ENCODE measurements at regions not wholly inside any gene's neighbourhood (a gene's known extent, or its start where the extent isn't known, plus 50 kb on each side); places are given as distances from the start of the nearest gene placed in this dataset.

DNA sequence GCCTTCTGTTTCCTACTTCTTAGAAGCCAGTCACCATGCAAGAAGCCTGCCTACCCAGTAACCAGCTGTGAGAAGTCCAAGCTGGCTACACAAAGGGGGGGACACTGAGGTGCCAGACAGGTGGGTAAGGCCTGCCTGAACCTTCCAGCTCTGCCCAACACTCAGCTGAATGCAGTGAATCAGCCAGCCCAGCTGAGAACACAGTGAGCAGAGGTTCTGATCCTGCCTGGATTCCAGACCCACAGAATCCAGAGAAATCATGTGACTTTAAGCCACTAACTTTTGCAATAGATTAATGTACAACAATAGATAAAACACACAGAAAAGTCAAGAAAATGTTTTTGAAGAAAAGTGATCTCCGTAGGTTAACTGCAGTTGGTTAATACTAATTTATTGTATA lies 151.7 kb downstream of the EFNB2 start:
- Histone ChIP-seq H3K4me3 (ENCODE audit: low read depth, low read length) (no peak overlapping the region), H3K27me3 (ENCODE audit: control insufficient read depth, insufficient read depth, low read length) (no peaks in the 10 kb centered on the region), H3K36me3 (ENCODE audit: control insufficient read depth, insufficient read depth, low read length) (no peaks in the 10 kb centered on the region)
- no peak for DNase-seq (ENCODE audit: low read depth)
- no peak for FAIRE-seq
- TF ChIP-seq, protein P1, sequence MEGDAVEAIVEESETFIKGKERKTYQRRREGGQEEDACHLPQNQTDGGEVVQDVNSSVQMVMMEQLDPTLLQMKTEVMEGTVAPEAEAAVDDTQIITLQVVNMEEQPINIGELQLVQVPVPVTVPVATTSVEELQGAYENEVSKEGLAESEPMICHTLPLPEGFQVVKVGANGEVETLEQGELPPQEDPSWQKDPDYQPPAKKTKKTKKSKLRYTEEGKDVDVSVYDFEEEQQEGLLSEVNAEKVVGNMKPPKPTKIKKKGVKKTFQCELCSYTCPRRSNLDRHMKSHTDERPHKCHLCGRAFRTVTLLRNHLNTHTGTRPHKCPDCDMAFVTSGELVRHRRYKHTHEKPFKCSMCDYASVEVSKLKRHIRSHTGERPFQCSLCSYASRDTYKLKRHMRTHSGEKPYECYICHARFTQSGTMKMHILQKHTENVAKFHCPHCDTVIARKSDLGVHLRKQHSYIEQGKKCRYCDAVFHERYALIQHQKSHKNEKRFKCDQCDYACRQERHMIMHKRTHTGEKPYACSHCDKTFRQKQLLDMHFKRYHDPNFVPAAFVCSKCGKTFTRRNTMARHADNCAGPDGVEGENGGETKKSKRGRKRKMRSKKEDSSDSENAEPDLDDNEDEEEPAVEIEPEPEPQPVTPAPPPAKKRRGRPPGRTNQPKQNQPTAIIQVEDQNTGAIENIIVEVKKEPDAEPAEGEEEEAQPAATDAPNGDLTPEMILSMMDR (IDR thresholded peaks at IDR 0.05; ENCODE audit: insufficient read depth, low read length, severe bottlenecking) = no peak

DNA sequence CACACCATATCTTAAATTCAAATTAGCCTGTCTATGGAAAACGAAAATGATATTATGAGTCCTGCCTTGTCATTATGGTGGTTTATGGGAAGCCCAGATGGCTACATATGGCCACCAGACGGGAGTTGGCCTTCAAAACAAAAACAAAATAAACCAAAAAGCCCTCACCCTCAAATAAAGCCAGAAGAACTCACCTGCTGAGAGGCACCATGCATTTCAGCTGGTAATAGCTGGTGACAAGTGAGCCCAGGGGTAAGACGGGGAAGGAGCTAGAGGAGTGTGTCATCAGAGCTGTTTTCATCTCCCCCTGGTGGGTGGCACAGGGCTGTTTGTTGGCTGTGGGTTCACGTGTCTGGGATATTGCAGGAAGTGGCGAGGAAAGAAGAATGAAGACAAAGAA lies 152.9 kb downstream of the EFNB2 start:
- FAIRE-seq (no peak), DNase-seq (ENCODE audit: low read depth) (no peak)
- Histone ChIP-seq H3K4me3 (ENCODE audit: low read depth, low read length) (no peak overlapping the region), H3K36me3 (ENCODE audit: control insufficient read depth, insufficient read depth, low read length) (no peaks in the 10 kb centered on the region), H3K27me3 (ENCODE audit: control insufficient read depth, insufficient read depth, low read length) (no peaks in the 10 kb centered on the region)
- TF ChIP-seq, protein P1 (IDR thresholded peaks at IDR 0.05; ENCODE audit: insufficient read depth, low read length, severe bottlenecking) = no peak

DNA sequence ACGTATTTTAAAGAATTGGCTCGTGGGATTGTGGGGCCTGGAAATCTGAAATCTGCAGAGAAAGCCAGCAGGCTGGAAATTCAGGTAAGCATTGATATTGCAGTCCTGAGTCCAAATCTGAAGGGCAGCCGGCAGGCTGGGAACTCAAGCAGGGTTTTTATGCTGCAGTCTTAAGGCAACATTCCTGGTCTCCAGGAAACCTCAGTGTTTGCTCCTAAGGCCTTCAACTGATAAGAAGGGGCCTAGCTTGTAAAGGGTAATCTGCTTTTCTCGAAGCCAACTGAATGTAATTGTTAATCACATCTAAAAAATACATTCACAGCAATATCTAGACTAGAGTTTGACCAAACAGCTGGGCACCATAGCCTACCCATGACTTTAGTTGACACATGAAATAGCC lies 154.4 kb downstream of the EFNB2 start:
- no peak overlapping the region for H3K4me3 ChIP-seq (ENCODE audit: low read depth, low read length)
- FAIRE-seq = no peak
- H3K27me3 ChIP-seq (ENCODE audit: control insufficient read depth, insufficient read depth, low read length) = no peaks in the 10 kb centered on the region
- no peak for DNase-seq (ENCODE audit: low read depth)
- TF ChIP-seq, protein P1 (IDR thresholded peaks at IDR 0.05; ENCODE audit: insufficient read depth, low read length, severe bottlenecking) = no peak
- H3K36me3 ChIP-seq (ENCODE audit: control insufficient read depth, insufficient read depth, low read length) = no peaks in the 10 kb centered on the region

DNA sequence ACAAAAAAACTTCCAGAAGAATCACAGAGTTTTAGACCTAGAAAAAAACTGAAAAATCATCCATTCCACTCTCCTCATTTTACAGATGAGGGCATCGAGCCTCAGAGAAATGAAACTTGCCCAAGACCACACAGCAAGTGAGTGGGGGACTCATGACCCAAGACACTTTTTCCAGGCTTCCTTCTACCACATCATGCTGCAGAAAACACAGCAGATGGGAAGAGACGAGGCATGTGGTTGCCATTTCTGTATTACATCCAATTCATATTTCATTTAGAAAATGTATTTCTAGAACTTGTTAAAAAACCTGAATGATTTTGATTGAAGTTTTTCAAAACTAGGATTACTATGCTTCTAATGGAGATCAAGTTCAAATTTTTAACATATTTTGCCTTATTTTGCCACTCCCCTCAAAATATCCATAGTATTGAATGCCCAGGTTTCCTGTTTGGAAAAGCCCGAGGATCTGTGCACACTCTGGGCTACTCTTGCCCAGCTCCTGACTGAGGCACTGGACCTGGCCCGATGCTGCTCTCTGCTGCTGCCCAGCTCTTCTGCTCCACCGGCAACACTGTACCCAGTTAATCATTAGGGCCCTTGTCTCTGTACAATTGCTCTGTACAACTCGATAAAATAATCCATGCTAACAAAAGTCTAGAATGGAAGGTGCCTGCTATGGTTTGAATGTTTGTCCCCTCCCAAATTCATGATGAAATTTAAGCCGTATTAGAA lies 157.4 kb downstream of the EFNB2 start:
- Histone ChIP-seq H3K27me3 (ENCODE audit: control insufficient read depth, insufficient read depth, low read length) (no peaks in the 10 kb centered on the region), H3K4me3 (ENCODE audit: low read depth, low read length) (no peak overlapping the region), H3K36me3 (ENCODE audit: control insufficient read depth, insufficient read depth, low read length) (no peaks in the 10 kb centered on the region)
- TF ChIP-seq, protein P1 (IDR thresholded peaks at IDR 0.05; ENCODE audit: insufficient read depth, low read length, severe bottlenecking) = no peak
- no peak for FAIRE-seq
- DNase-seq (ENCODE audit: low read depth) = no peak

DNA sequence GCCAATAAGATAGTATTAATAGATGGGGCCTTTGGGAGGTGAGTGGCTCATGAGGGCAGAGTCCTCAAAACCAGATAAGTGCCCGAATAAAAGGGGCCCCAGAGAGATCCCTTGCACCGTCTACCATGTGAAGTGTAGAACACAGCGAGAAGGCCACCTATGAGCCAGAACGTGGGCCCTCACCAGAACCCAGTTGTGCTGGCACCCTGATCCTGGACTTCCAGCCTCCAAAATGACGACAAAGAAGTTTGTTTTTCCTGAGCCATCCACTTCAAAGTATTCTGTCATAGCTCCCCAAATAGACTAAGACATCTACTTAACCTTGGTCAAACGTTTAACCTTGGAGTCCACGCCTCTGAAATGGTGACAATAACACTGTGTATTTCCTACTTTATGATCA lies 158.1 kb downstream of the EFNB2 start:
- FAIRE-seq = no peak
- TF ChIP-seq, protein P1 (IDR thresholded peaks at IDR 0.05; ENCODE audit: insufficient read depth, low read length, severe bottlenecking) = no peak
- no peak overlapping the region for H3K4me3 ChIP-seq (ENCODE audit: low read depth, low read length)
- H3K36me3 ChIP-seq (ENCODE audit: control insufficient read depth, insufficient read depth, low read length) = no peaks in the 10 kb centered on the region
- no peaks in the 10 kb centered on the region for H3K27me3 ChIP-seq (ENCODE audit: control insufficient read depth, insufficient read depth, low read length)
- no peak for DNase-seq (ENCODE audit: low read depth)
